Esophagus squamous epithelium (tissue), 4 donors: ENCODE measurements at regions not wholly inside any gene's neighbourhood (a gene's known extent, or its start where the extent isn't known, plus 50 kb on each side); places are given as distances from the start of the nearest gene placed in this dataset.

Experiments
- CTCF ChIP-seq, 6 experiments: fragments of 450-650 bp in 4 of 6; fragments of 200-600 bp in 2 of 6; sonication (generic) in 2 of 6; IDR thresholded peaks; one replicate each; pipeline ENCODE4 v1.5.1; 2016 to 2019; ENCODE audit warnings: antibody characterized with exemption in 6 of 6, mild to moderate bottlenecking in 4 of 6, moderate library complexity in 4 of 6
- POLR2A ChIP-seq, 4 donors: fragments of 450-650 bp; IDR thresholded peaks; one replicate each; pipeline ENCODE4 v1.6.1; 2017; ENCODE audit warnings: antibody characterized with exemption in 4 of 4, mild to moderate bottlenecking in 4 of 4, moderate library complexity in 3 of 4

GRCh38 chr6:117130125-117130524 lies 135.2 kb upstream of the VGLL2 start:
- TF ChIP-seq CTCF (IDR thresholded peaks at IDR 0.05) (no peak), POLR2A (IDR thresholded peaks at IDR 0.05) (no peak)
